Activated naive CD8-positive, alpha-beta T cell (primary cell): ENCODE measurements at regions not wholly inside any gene's neighbourhood (a gene's known extent, or its start where the extent isn't known, plus 50 kb on each side); places are given as distances from the start of the nearest gene placed in this dataset.

ENCODE experiments used
- H3K27ac Mint-ChIP-seq: one replicate; pipeline ENCODE4 v1.8.0; 2021; ENCODE audit warnings: mixed read lengths
- H3K27me3 Mint-ChIP-seq: one replicate; pipeline ENCODE4 v1.8.0; 2021; ENCODE audit warnings: mixed read lengths
- H3K36me3 Mint-ChIP-seq: one replicate; pipeline ENCODE4 v1.8.0; 2021; ENCODE audit warnings: mixed read lengths
- H3K4me1 Mint-ChIP-seq: one replicate; pipeline ENCODE4 v1.8.0; 2021; ENCODE audit warnings: low read depth, mixed read lengths
- H3K4me3 Mint-ChIP-seq: one replicate; pipeline ENCODE4 v1.8.0; 2021; ENCODE audit warnings: mild to moderate bottlenecking, mixed read lengths
- H3K9me3 Mint-ChIP-seq: one replicate; pipeline ENCODE4 v1.8.0; 2021; ENCODE audit warnings: low read depth, mixed read lengths

DNA sequence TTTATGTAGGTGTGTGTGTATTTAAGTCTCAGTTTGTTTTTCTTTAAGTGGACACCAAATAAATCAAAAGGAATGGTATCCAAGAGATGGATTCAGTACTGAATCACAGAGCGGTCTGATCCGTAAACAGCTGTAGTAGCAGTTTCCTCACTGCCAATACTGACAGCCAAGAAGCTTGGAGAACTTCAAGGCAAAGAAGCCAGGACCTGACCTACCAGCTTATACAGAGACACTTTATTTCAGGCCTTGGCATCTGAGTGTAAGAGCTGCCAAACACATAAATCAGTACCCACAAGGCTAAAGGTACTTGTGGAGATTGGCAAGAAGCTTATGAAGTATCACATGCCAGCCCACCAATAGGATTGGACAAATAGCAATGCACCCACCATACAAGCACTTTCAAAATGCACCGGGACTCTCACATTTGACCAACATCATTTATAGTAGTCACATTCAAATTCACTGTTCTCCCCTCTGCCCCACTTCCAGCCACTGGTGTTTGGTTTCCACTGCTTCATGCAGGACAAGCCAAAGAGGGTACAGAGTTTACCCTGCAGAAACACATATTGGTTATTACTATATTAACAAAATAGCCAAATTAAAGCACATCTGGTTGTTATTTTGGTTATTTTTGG lies 357.9 kb downstream of the KLF12 start:
- Mint-ChIP-seq H3K27me3 (no peaks in the 10 kb centered on the region), H3K4me1 (peaks cover 37% of the 10 kb centered on the region), H3K4me3 (no peak overlapping the region), H3K9me3 (peaks cover 19% of the 10 kb centered on the region), H3K36me3 (peaks cover 42% of the 10 kb centered on the region), H3K27ac (no peak overlapping the region)

DNA sequence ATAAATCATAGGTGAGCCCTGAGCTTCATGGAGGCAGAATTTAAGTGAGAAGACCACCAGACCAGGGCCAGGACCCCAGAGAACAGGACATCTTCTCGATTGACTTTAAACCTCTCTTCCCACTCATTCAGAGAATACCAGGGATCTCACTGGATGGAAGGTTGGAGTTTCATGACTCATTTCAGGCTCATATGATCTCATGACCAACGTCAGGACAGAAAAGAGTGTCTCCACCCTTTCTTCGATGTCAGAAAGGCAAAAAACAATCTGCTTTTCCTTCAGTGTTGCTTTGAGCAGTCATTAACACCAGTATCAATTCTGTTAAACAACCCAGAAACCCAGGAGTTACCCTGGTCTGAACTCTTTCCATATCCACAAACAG lies 361.0 kb downstream of the KLF12 start:
- Mint-ChIP-seq H3K27me3 (no peaks in the 10 kb centered on the region), H3K9me3 (peaks cover 19% of the 10 kb centered on the region), H3K4me3 (no peak overlapping the region), H3K36me3 (peaks cover 45% of the 10 kb centered on the region), H3K4me1 (peaks cover 58% of the 10 kb centered on the region), H3K27ac (peak overlapping the region; percentile 46)

GRCh38 chr13:73772449-73773167 lies 361.6 kb downstream of the KLF12 start:
- H3K9me3 Mint-ChIP-seq: peaks cover 19% of the 10 kb centered on the region
- peaks cover 45% of the 10 kb centered on the region for H3K36me3 Mint-ChIP-seq
- H3K27me3 Mint-ChIP-seq: no peaks in the 10 kb centered on the region
- no peak overlapping the region for H3K4me3 Mint-ChIP-seq
- peak overlapping the region; percentile 41 for H3K27ac Mint-ChIP-seq
- peaks cover 63% of the 10 kb centered on the region for H3K4me1 Mint-ChIP-seq

- H3K9me3 Mint-ChIP-seq: peaks cover 13% of the 10 kb centered on the region
- peaks cover 83% of the 10 kb centered on the region for H3K4me1 Mint-ChIP-seq
- H3K27ac Mint-ChIP-seq: peak overlapping the region; percentile 95
These were observed 366.4 kb downstream of the KLF12 start for GRCh38 chr13:73767747-73768315.

DNA sequence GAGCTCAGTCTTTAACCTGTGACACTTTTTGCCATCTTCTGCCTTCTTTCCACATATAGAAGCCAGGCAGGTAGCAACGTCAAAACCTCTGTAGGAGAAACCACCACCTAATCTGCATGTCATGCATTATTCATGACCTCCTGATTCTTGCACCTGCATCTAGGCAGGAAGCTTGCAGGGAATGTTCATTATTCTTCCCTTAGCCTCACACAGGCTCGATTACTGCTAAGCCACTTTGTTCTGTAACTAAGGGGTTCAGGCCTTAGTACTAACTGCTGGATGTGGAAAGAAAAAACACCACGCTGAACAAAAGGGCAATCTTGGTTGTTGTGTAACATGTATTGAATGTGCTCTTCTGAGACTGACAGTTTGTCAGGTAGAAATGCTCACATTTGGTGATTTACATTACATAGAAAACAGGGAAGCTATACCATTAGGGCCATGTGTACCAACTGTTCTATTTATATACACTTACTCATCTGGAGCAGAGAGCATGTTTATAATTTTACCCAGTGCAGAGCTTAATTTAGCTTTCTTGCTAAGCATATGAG lies 366.9 kb downstream of the KLF12 start:
- Mint-ChIP-seq H3K27ac (peak overlapping the region; percentile 95), H3K4me1 (peaks cover 83% of the 10 kb centered on the region), H3K27me3 (no peaks in the 10 kb centered on the region), H3K36me3 (peaks cover 37% of the 10 kb centered on the region), H3K9me3 (peaks cover 13% of the 10 kb centered on the region), H3K4me3 (peak overlapping the region; percentile 25)

More at GRCh38 chr13:73767747-73768315, 366.4 kb downstream of the KLF12 start:
- H3K27me3 Mint-ChIP-seq: no peaks in the 10 kb centered on the region
- H3K4me3 Mint-ChIP-seq: no peak overlapping the region
- peaks cover 37% of the 10 kb centered on the region for H3K36me3 Mint-ChIP-seq

DNA sequence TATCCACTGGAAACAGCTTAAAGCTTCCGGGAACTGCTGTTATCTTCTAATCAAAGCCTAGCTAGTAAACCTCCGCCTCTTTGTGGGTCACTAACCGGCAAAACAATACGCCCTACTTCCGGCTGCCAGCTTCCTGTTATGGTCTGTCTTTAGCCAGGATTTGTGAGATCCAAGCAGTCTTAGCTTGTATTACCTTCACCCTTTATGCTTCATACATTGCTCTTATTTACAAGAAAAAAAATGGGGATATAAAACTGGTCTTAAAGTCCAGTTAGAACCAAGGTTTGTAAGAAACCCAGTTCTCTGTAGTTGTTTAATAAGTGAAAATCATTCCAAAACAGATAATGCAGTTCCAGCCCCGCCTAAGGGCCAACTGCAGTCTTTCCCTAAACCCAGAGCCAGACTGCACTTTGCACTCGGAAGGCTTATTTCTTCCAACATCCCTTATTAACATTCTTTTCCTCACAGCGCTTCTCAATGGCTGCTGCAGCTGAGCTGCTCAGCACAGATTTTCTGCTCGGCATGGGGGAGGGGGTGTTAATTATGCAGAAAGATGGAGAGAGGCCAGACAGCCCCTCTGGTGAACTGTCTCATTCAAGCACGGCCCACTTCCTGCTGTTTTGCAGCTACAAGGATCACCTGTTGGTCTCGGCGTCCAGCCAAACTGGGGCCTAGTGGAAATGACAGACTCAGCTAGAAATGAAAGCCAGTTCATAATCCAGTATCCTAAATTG lies 368.4 kb downstream of the KLF12 start:
- H3K27me3 Mint-ChIP-seq: no peaks in the 10 kb centered on the region
- peaks cover 5% of the 10 kb centered on the region for H3K9me3 Mint-ChIP-seq
- peak overlapping the region; percentile 82 for H3K4me3 Mint-ChIP-seq
- H3K4me1 Mint-ChIP-seq: peaks cover 88% of the 10 kb centered on the region
- peaks cover 32% of the 10 kb centered on the region for H3K36me3 Mint-ChIP-seq
- peak overlapping the region; percentile 95 for H3K27ac Mint-ChIP-seq

GRCh38 chr13:73759434-73759833 lies 374.8 kb downstream of the KLF12 start:
- Mint-ChIP-seq H3K27ac (no peak overlapping the region), H3K27me3 (no peaks in the 10 kb centered on the region), H3K36me3 (peaks cover 29% of the 10 kb centered on the region), H3K9me3 (no peaks in the 10 kb centered on the region), H3K4me1 (peaks cover 81% of the 10 kb centered on the region), H3K4me3 (no peak overlapping the region)

DNA sequence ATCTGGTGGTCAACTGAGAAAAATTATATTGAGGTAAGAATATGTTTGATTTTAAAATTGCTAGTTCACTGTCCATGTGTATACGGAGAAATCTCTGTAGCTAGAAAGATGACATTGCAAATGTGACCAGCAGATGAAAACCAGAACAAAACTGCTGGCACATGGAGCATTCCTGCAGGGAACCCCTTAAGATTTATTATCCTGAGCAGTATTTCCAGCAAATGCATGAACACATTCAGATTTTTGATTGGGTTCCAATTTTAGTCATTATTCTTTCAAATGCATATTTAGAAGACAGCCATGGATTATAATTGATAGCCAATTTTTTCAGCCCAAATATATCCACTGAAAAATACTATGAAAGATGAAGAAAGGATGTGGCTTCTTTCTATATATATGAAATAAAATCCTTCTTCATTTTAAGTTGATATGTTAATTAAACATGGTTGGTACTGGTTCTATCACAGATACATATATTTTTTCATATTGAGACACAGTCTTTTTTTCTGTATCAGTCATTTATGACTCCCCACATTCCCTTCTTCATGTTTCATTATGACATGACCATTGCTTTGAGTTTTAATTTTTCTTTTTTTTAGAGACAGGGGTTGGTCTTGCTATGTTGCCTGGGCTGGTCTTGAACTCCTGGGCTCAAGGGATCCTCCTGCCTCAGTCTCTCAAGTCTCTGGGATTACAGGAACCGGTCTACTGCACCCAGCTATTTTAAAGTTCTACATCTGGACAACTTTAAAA lies 376.5 kb downstream of the KLF12 start:
- Mint-ChIP-seq H3K27me3 (no peaks in the 10 kb centered on the region), H3K4me3 (no peak overlapping the region), H3K36me3 (peaks cover 17% of the 10 kb centered on the region), H3K9me3 (no peaks in the 10 kb centered on the region), H3K4me1 (peaks cover 66% of the 10 kb centered on the region), H3K27ac (peak overlapping the region; percentile 67)

DNA sequence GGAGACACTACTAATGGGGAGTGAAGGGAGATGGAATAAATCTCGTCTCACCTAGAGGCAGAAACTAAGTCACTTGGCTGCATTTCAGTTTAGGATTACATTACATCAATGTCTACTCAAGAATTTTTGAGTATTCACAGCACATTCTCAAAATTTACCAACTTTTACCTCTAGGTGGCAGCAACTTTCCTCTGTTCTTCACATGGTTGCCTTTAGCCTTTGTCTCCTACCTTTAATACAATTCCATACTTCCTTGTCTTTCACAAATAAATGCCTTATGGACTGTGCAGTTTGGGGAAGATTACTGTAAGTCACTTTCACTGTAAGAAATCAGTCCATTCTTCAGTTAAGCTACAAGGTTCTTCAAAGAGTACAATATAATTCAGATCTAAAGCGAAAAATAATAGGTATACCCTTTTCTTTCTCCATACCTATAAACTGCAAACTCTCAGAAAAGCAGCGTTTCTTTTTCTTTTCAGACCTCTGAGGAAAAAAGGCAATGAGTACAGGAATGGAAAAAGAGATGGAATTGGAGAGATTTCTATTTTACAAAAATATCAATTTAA lies 379.4 kb downstream of the KLF12 start:
- Mint-ChIP-seq H3K4me3 (no peak overlapping the region), H3K4me1 (peaks cover 49% of the 10 kb centered on the region), H3K9me3 (no peaks in the 10 kb centered on the region), H3K27ac (peak overlapping the region; percentile 72), H3K27me3 (no peaks in the 10 kb centered on the region), H3K36me3 (peaks cover 8% of the 10 kb centered on the region)

GRCh38 chr13:73754241-73754640 lies 380.0 kb downstream of the KLF12 start:
- Mint-ChIP-seq H3K27ac (no peak overlapping the region), H3K4me3 (no peak overlapping the region), H3K36me3 (peaks cover 9% of the 10 kb centered on the region), H3K27me3 (no peaks in the 10 kb centered on the region), H3K9me3 (no peaks in the 10 kb centered on the region), H3K4me1 (peaks cover 44% of the 10 kb centered on the region)

DNA sequence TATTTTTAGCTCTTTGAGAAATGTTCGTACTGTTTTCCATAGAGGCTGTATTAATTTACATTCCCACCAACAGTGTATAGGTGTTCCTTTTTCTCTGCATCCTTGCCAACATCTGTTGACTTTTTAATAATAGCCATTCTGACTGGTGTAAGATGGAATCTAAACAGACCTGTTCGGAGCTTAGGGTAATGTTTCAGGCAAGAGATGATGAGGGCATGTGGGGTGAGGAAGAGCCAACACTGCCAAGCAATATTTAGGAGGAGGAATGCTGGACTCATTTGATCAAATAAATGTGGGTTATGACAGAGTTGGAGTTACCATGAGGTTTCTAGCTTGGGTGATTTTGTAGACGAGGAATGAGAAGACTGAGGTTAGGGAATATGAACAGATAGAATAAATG lies 382.9 kb downstream of the KLF12 start:
- H3K27ac Mint-ChIP-seq: no peak overlapping the region
- H3K9me3 Mint-ChIP-seq: no peaks in the 10 kb centered on the region
- H3K4me3 Mint-ChIP-seq: no peak overlapping the region
- H3K4me1 Mint-ChIP-seq: peaks cover 23% of the 10 kb centered on the region
- no peaks in the 10 kb centered on the region for H3K27me3 Mint-ChIP-seq
- peaks cover 11% of the 10 kb centered on the region for H3K36me3 Mint-ChIP-seq

GRCh38 chr13:73748404-73748803 lies 385.8 kb downstream of the KLF12 start:
- Mint-ChIP-seq H3K27me3 (no peaks in the 10 kb centered on the region), H3K4me1 (peaks cover 30% of the 10 kb centered on the region), H3K36me3 (peaks cover 16% of the 10 kb centered on the region), H3K27ac (no peak overlapping the region), H3K9me3 (no peaks in the 10 kb centered on the region), H3K4me3 (no peak overlapping the region)

DNA sequence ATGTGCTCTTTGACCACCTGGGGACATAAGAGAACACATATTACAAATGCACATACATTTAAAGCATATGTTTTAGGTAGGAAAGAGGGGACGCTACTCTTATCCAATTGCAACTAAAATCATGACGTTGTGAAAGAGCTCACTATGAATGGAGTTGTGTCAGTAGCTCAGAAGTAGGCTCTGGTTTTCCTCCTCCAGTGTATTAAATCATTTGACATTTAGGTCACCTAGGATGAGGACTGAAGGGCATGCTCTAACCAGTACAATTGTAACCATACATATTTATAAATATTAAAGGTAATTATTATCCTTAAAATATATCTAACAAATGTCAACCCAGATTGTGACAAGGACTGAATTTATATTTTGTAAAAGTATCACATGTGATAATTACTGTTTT lies 389.0 kb downstream of the KLF12 start:
- Mint-ChIP-seq H3K27me3 (no peaks in the 10 kb centered on the region), H3K36me3 (peaks cover 18% of the 10 kb centered on the region), H3K4me3 (no peak overlapping the region), H3K9me3 (no peaks in the 10 kb centered on the region), H3K4me1 (peaks cover 56% of the 10 kb centered on the region), H3K27ac (no peak overlapping the region)

- Mint-ChIP-seq H3K4me3 (no peak overlapping the region), H3K9me3 (no peaks in the 10 kb centered on the region), H3K36me3 (peaks cover 12% of the 10 kb centered on the region), H3K27ac (peak overlapping the region; percentile 22), H3K27me3 (no peaks in the 10 kb centered on the region), H3K4me1 (peaks cover 56% of the 10 kb centered on the region)
These were observed 391.2 kb downstream of the KLF12 start for GRCh38 chr13:73742982-73743381.
